Right lobe of liver (tissue), 6 donors: ENCODE measurements at regions not wholly inside any gene's neighbourhood (a gene's known extent, or its start where the extent isn't known, plus 50 kb on each side); places are given as distances from the start of the nearest gene placed in this dataset.
"Not testable (repeated sequence)": the region's sequence is repeated elsewhere in the genome, so short reads cannot be mapped to it uniquely, and the experiment has no call there.

Experiments
- ATAC-seq, 4 donors: fragments of 200-7000 bp; cut with Tn5 transposase; one replicate each; pipeline ENCODE4 v1.9.1; 2020; ENCODE audit warnings: mild to moderate bottlenecking in 4 of 4, moderate library complexity in 4 of 4
- DNase-seq, 3 donors: peaks; one replicate each; pipeline ENCODE4 v3.0.0-alpha.2; 2020
- H3K27ac ChIP-seq, 3 donors: fragments of 200-600 bp; one replicate each; pipeline ENCODE4 v1.8.0; 2022
- H3K27me3 ChIP-seq, 2 donors: fragments of 200-600 bp; one replicate each; pipeline ENCODE4 v1.8.0; 2022
- H3K36me3 ChIP-seq, 4 donors: fragments of 200-600 bp; sonication (generic) in 1 of 4; one replicate each; pipeline versions ENCODE4 v1.5.1 to v1.8.0; 2017 to 2022; ENCODE audit warnings: control low read depth in 1 of 4
- H3K4me1 ChIP-seq, 4 donors: fragments of 200-600 bp; sonication (generic) in 1 of 4; one replicate each; pipeline versions ENCODE4 v1.5.1 to v1.8.0; 2017 to 2022; ENCODE audit warnings: control low read depth in 1 of 4
- H3K4me3 ChIP-seq, 3 donors: fragments of 200-600 bp; one replicate each; pipeline ENCODE4 v1.8.0; 2022
- H3K9me3 ChIP-seq, 4 donors: fragments of 200-600 bp; sonication (generic) in 1 of 4; one replicate each; pipeline versions ENCODE4 v1.5.1 to v1.8.0; 2017 to 2022; ENCODE audit warnings: control low read depth in 1 of 4
- CTCF ChIP-seq, 4 donors: fragments of 200-600 bp in 3 of 4; fragments of 450-650 bp in 1 of 4; IDR thresholded peaks; one replicate each; pipeline versions ENCODE4 v1.5.1 to v1.8.0; 2016 to 2022; ENCODE audit warnings: antibody characterized with exemption in 4 of 4, mild to moderate bottlenecking in 2 of 4
- POLR2A ChIP-seq: fragments of 450-650 bp; IDR thresholded peaks from one replicate; pipeline ENCODE4 v1.6.1; 2017; ENCODE audit warnings: antibody characterized with exemption, mild to moderate bottlenecking
- WGBS: methylation state at CpG from one replicate; pipeline ENCODE4 v1.1.6; 2018; ENCODE audit warnings: low coverage, low lambda C conversion rate; ENCODE audit not compliant: insufficient coverage; ENCODE audit errors: missing lambda C conversion rate; 5-methylcytosine and 5-hydroxymethylcytosine counted together
- intact Hi-C, 2 donors: fragments of 100-400 bp; cut with DNase I; formaldehyde crosslinking; loops; one replicate each; pipeline versions ENCODE4 v1.11.2 to v1.14.1; 2022
- donor health status: DM: no; HTN: yes; CAD: no.
- donor health status: DM: no; HTN: no; CAD: no.
- donor health status: DM: no; HTN: no; CAD: no.
- donor health status: DM: no; HTN: yes; CAD: no.
- donor health status: DM: no; HTN: yes; CAD: no.

GRCh38 chr3:152593242-152593641 is 241.7 kb upstream of the P2RY1 start:
- Histone ChIP-seq H3K36me3 (no peaks in the 10 kb centered on the region), H3K4me1 (peaks cover 0 to 8% (median 0%) of the 10 kb centered on the region in 4 donors), H3K9me3 (no peaks in the 10 kb centered on the region), H3K27me3 (no peaks in the 10 kb centered on the region), H3K4me3 (no peak overlapping the region), H3K27ac (no peak overlapping the region)
- TF ChIP-seq POLR2A, result no peak
- TF ChIP-seq CTCF (IDR thresholded peaks at IDR 0.05), result no peak
- DNase-seq (no peak), ATAC-seq (no peak)
- intact Hi-C loops, result no loop called here

- Histone ChIP-seq H3K4me1 (peaks cover 0 to 8% (median 0%) of the 10 kb centered on the region in 4 donors), H3K36me3 (no peaks in the 10 kb centered on the region), H3K27ac (peak overlapping the region; percentile 34 to 57 (median 47)), H3K9me3 (no peaks in the 10 kb centered on the region), H3K27me3 (no peaks in the 10 kb centered on the region), H3K4me3 (peak overlapping the region; percentile 6 to 18 (median 6))
- TF ChIP-seq CTCF (IDR thresholded peaks at IDR 0.05), result no peak
- TF ChIP-seq POLR2A, result no peak
- DNase-seq (peak; percentile 26 to 71 (median 59)), ATAC-seq (peak; percentile 94 to 98 (median 96))
- intact Hi-C loops, result no loop called here
- 11% methylated on average over 4 of the region's 4 CpGs for WGBS
These were observed 238.7 kb upstream of the P2RY1 start for GRCh38 chr3:152595975-152596821.

- H3K4me1 ChIP-seq, H3K36me3 ChIP-seq, intact Hi-C loops, H3K9me3 ChIP-seq, DNase-seq, H3K27me3 ChIP-seq: not testable (repeated sequence)
- peak in 1 of 4 donors; percentile 45 for ATAC-seq
- WGBS, result 44% methylated on average over 1 of the region's 1 CpG
- Histone ChIP-seq H3K27ac (peak overlapping the region; percentile 34 to 57 (median 47)), H3K4me3 (peak overlapping the region in 1 of 3 donors; percentile 18)
These were observed 238.1 kb upstream of the P2RY1 start for GRCh38 chr3:152596832-152597231.

- no peaks in the 10 kb centered on the region for H3K36me3 ChIP-seq
- no peak overlapping the region for H3K4me3 ChIP-seq
- H3K4me1 ChIP-seq, result no peaks in the 10 kb centered on the region
- 80% methylated on average over 7 of the region's 7 CpGs for WGBS
- intact Hi-C loops, result no loop called here
- H3K27ac ChIP-seq, result no peak overlapping the region
- no peak for TF ChIP-seq POLR2A
- no peak for TF ChIP-seq CTCF (IDR thresholded peaks at IDR 0.05)
- no peaks in the 10 kb centered on the region for H3K9me3 ChIP-seq
- DNase-seq (no peak), ATAC-seq (no peak)
- H3K27me3 ChIP-seq, result no peaks in the 10 kb centered on the region
These were observed 228.8 kb upstream of the P2RY1 start for GRCh38 chr3:152606146-152606545.

GRCh38 chr3:152607179-152607578 is 227.8 kb upstream of the P2RY1 start:
- TF ChIP-seq CTCF (IDR thresholded peaks at IDR 0.05) (no peak), POLR2A (no peak)
- H3K27ac ChIP-seq, result no peak overlapping the region
- no peak overlapping the region for H3K4me3 ChIP-seq
- ATAC-seq (no peak), DNase-seq (no peak)
- H3K36me3 ChIP-seq, result no peaks in the 10 kb centered on the region
- no peaks in the 10 kb centered on the region for H3K27me3 ChIP-seq
- H3K4me1 ChIP-seq, result no peaks in the 10 kb centered on the region
- intact Hi-C loops, result no loop called here
- no peaks in the 10 kb centered on the region for H3K9me3 ChIP-seq
- 92% methylated on average over 1 of the region's 1 CpG for WGBS
